Glutamatergic neuron (in vitro differentiated cells): ENCODE measurements at regions not wholly inside any gene's neighbourhood (a gene's known extent, or its start where the extent isn't known, plus 50 kb on each side); places are given as distances from the start of the nearest gene placed in this dataset.

Source experiments
- DNase-seq: peaks from one replicate; pipeline ENCODE4 v3.0.0; 2022
- H3K27ac Mint-ChIP-seq: one replicate; pipeline ENCODE4 v1.8.0; 2020; ENCODE audit warnings: mild to moderate bottlenecking, mixed read lengths, inconsistent platforms; ENCODE audit not compliant: unreplicated experiment
- H3K27me3 Mint-ChIP-seq: one replicate; pipeline ENCODE4 v1.8.0; 2020; ENCODE audit warnings: mild to moderate bottlenecking, moderate library complexity, mixed read lengths, inconsistent platforms; ENCODE audit not compliant: unreplicated experiment
- H3K36me3 Mint-ChIP-seq: one replicate; pipeline ENCODE4 v1.8.0; 2020; ENCODE audit warnings: mild to moderate bottlenecking, mixed read lengths, inconsistent platforms; ENCODE audit not compliant: unreplicated experiment
- H3K4me1 Mint-ChIP-seq: one replicate; pipeline ENCODE4 v1.8.0; 2020; ENCODE audit warnings: mild to moderate bottlenecking, low read depth, mixed read lengths, inconsistent platforms; ENCODE audit not compliant: unreplicated experiment
- H3K4me3 Mint-ChIP-seq: one replicate; pipeline ENCODE4 v1.8.0; 2020; ENCODE audit warnings: mild to moderate bottlenecking, mixed read lengths, inconsistent platforms; ENCODE audit not compliant: unreplicated experiment
- H3K9me3 Mint-ChIP-seq: one replicate; pipeline ENCODE4 v1.8.0; 2020; ENCODE audit warnings: mild to moderate bottlenecking, moderate library complexity, mixed read lengths, inconsistent platforms; ENCODE audit not compliant: unreplicated experiment
- TF ChIP-seq, protein P1 (sequence below): fragments of 200-600 bp; sonication (generic); IDR thresholded peaks from one replicate; pipeline ENCODE4 v1.5.0; 2021; ENCODE audit not compliant: partially characterized antibody, unreplicated experiment

DNA sequence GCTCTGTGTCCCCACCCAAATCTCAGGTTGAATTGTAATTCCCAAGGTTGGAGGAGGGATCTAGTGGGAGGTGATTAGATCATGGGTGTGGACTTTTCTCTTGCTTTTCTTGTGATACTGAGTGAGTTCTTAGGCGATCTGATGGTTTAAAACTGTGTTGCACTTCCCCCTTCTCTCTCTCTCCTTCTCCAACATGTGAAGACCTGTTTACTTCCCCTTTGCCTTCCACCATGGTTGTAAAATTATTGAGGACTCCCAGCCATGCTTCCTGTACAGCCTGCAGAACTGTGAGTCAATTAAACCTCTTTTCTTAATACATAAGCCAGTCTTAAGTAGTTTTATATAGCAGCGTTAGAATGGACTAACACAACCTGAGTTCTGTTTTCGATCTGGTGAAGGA lies 738.2 kb downstream of the ARAP2 start:
- Mint-ChIP-seq H3K4me1 (no peaks in the 10 kb centered on the region), H3K4me3 (no peak overlapping the region), H3K27ac (no peak overlapping the region), H3K36me3 (no peaks in the 10 kb centered on the region), H3K9me3 (peaks cover 1% of the 10 kb centered on the region), H3K27me3 (no peaks in the 10 kb centered on the region)
- TF ChIP-seq, protein P1, sequence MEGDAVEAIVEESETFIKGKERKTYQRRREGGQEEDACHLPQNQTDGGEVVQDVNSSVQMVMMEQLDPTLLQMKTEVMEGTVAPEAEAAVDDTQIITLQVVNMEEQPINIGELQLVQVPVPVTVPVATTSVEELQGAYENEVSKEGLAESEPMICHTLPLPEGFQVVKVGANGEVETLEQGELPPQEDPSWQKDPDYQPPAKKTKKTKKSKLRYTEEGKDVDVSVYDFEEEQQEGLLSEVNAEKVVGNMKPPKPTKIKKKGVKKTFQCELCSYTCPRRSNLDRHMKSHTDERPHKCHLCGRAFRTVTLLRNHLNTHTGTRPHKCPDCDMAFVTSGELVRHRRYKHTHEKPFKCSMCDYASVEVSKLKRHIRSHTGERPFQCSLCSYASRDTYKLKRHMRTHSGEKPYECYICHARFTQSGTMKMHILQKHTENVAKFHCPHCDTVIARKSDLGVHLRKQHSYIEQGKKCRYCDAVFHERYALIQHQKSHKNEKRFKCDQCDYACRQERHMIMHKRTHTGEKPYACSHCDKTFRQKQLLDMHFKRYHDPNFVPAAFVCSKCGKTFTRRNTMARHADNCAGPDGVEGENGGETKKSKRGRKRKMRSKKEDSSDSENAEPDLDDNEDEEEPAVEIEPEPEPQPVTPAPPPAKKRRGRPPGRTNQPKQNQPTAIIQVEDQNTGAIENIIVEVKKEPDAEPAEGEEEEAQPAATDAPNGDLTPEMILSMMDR, result no peak
- no peak for DNase-seq

DNA sequence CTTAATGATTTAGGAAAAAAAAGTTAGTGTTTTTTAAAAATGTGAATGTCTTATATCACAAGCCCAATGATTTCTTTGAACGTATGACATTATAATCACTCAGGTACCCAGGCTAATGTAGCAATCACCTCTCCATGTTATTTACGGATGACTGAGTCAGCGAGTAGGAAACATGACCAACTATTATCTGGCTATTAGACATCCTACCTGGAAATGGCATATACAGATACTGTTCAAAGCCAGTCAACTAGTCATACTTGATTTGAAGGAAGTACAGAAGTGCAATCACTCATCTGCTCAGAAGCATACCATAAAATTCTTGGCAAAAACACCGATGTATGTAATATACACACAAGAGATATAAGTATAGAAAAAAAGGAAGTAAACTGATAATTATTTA lies 732.5 kb downstream of the ARAP2 start:
- no peaks in the 10 kb centered on the region for H3K27me3 Mint-ChIP-seq
- no peak overlapping the region for H3K4me3 Mint-ChIP-seq
- peaks cover 12% of the 10 kb centered on the region for H3K4me1 Mint-ChIP-seq
- no peak for DNase-seq
- TF ChIP-seq, protein P1, result no peak
- no peak overlapping the region for H3K27ac Mint-ChIP-seq
- peaks cover 1% of the 10 kb centered on the region for H3K9me3 Mint-ChIP-seq
- H3K36me3 Mint-ChIP-seq, result no peaks in the 10 kb centered on the region

DNA sequence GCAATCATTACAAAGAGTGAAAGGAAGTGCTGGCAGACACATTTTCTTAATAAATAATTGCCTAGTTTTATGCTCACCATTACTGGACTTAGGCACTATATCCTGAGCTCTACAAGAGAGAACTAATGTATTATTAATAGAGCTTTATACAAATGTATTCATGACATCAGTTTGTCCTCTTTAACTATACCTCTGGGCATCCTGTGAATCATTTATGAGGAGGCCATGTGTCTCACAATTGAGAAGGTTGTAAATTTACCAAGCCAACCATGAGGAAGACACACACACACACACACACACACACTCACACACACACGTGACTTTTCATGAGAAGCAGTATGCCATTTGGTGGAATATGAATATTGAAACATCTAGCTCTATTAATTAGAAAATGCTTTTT lies 728.2 kb downstream of the ARAP2 start:
- Mint-ChIP-seq H3K36me3 (no peaks in the 10 kb centered on the region), H3K4me1 (peaks cover 14% of the 10 kb centered on the region), H3K4me3 (no peak overlapping the region), H3K27me3 (no peaks in the 10 kb centered on the region), H3K27ac (no peak overlapping the region), H3K9me3 (peaks cover 1% of the 10 kb centered on the region)
- TF ChIP-seq, protein P1, result no peak
- peak; percentile 52 for DNase-seq

DNA sequence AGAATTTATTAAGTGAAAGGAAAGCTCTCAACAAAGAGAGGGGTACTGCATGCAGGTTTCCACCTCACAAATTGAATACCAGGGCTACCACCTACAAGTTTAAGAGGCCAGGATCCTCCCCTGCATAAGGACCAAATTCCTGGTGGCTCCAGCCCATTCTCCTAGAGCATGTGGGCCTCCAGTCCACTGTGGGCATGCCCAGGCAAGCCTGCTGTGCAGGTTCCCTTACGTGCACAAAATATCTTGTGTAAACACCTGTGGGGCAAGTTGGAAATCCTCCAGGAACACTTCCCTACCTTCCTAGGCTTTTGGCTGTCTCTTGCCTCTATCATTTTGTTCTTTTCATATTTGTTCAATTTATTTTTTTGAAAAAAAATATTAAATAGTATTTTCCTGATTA lies 724.3 kb downstream of the ARAP2 start:
- H3K36me3 Mint-ChIP-seq, result no peaks in the 10 kb centered on the region
- TF ChIP-seq, protein P1, result no peak
- H3K4me3 Mint-ChIP-seq, result no peak overlapping the region
- no peak for DNase-seq
- peaks cover 7% of the 10 kb centered on the region for H3K4me1 Mint-ChIP-seq
- peaks cover 3% of the 10 kb centered on the region for H3K9me3 Mint-ChIP-seq
- no peaks in the 10 kb centered on the region for H3K27me3 Mint-ChIP-seq
- H3K27ac Mint-ChIP-seq, result no peak overlapping the region

DNA sequence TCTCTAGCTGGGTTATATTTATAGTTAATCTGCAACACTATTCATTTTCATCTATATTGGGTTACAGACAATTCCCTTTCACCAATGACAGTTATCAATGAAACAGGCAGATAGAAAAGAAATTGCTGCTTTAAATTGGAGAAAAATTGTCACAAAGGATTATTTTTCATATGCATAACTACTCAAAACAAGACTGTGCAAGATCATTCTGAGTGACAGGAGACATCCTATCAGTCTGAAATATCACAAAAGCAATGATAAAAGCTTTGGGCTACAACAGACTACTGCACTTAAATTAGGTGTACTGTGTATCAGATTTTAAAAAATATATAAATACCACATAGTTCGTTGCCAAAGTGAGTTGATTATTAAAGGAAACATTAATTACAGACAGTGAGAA lies 722.6 kb downstream of the ARAP2 start:
- Mint-ChIP-seq H3K4me3 (no peak overlapping the region), H3K27ac (no peak overlapping the region), H3K4me1 (peaks cover 2% of the 10 kb centered on the region), H3K9me3 (peaks cover 1% of the 10 kb centered on the region), H3K27me3 (no peaks in the 10 kb centered on the region), H3K36me3 (no peaks in the 10 kb centered on the region)
- TF ChIP-seq, protein P1, result no peak
- no peak for DNase-seq
